OCI-LY7 (cell line): ENCODE measurements at regions not wholly inside any gene's neighbourhood (a gene's known extent, or its start where the extent isn't known, plus 50 kb on each side); places are given as distances from the start of the nearest gene placed in this dataset.

Source experiments
- BruUV-seq: library from RNA; stranded (reverse); fragments of 400-500 nt; replicated peaks from 2 replicates; lab custom pipeline; 2021; lab: Mats Ljungman, UMichigan
- CTCF ChIA-PET: fragments of 300-600 bp; sonication (Branson Sonifier 250); formaldehyde crosslinking; loops from one replicate; lab custom pipeline; 2022; ENCODE audit warnings: antibody characterized with exemption; ENCODE audit not compliant: unreplicated experiment; lab: Charles Lee
- POLR2A ChIA-PET: fragments of 300-600 bp; sonication (Branson Sonifier 250); formaldehyde crosslinking; loops from one replicate; lab custom pipeline; 2022; ENCODE audit warnings: antibody characterized with exemption; lab: Charles Lee
- DNase-seq: peaks from one replicate; pipeline ENCODE4 v3.0.0-alpha.2; 2015; ENCODE audit warnings: low spot score
- H2AFZ ChIP-seq: fragments of 200-600 bp; sonication (generic), shearing (Covaris generic); 2 replicates; pipeline ENCODE4 v1.6.1; 2014; ENCODE audit warnings: mild to moderate bottlenecking, antibody characterized with exemption, low read length, moderate library complexity
- H3K27ac ChIP-seq: fragments of 200-600 bp; sonication (generic); 2 replicates; pipeline ENCODE4 v1.5.1; 2014; ENCODE audit warnings: mixed run types, low read depth, mild to moderate bottlenecking, moderate library complexity, low read length, inconsistent platforms; ENCODE audit not compliant: poor library complexity, severe bottlenecking
- H3K36me3 ChIP-seq: fragments of 200-600 bp; sonication (generic); 2 replicates; pipeline ENCODE4 v1.6.1; 2014; ENCODE audit warnings: mild to moderate bottlenecking, antibody characterized with exemption, low read length, moderate library complexity, mixed read lengths; ENCODE audit not compliant: insufficient read depth
- H3K4me1 ChIP-seq: fragments of 200-600 bp; sonication (generic); 2 replicates; pipeline ENCODE4 v1.5.1; 2014; ENCODE audit warnings: mild to moderate bottlenecking, low read length; ENCODE audit not compliant: insufficient read depth, poor library complexity, severe bottlenecking
- H3K4me2 ChIP-seq: fragments of 200-600 bp; sonication (generic); 2 replicates; pipeline ENCODE4 v1.6.1; 2014; ENCODE audit warnings: mild to moderate bottlenecking, low read length
- H3K4me3 ChIP-seq: fragments of 200-600 bp; sonication (generic); 2 replicates; pipeline ENCODE4 v1.5.1; 2014; ENCODE audit warnings: mild to moderate bottlenecking, low read depth, low read length; ENCODE audit not compliant: poor library complexity, severe bottlenecking
- H3K79me2 ChIP-seq: fragments of 200-600 bp; sonication (generic); 2 replicates; pipeline ENCODE4 v1.6.1; 2016; ENCODE audit warnings: low read depth, mild to moderate bottlenecking, low read length, moderate library complexity, mixed read lengths; ENCODE audit not compliant: insufficient read depth
- H3K9me2 ChIP-seq: fragments of 200-600 bp; sonication (generic); 2 replicates; pipeline ENCODE4 v1.6.1; 2016; ENCODE audit warnings: mild to moderate bottlenecking, low read length, mixed read lengths; ENCODE audit not compliant: insufficient read depth
- H3K9me3 ChIP-seq: fragments of 200-600 bp; sonication (generic); 2 replicates; pipeline ENCODE4 v1.6.1; 2014; ENCODE audit warnings: mild to moderate bottlenecking, mixed run types, low read length, mixed read lengths
- H4K20me1 ChIP-seq: fragments of 200-600 bp; sonication (generic); 2 replicates; pipeline ENCODE4 v1.6.1; 2014; ENCODE audit warnings: mild to moderate bottlenecking, antibody characterized with exemption, low read length, moderate library complexity, mixed read lengths; ENCODE audit not compliant: insufficient read depth
- EZH2phosphoT487 ChIP-seq: fragments of 200-600 bp; sonication (generic); IDR thresholded peaks from 2 replicates; pipeline ENCODE4 v1.6.1; 2018; ENCODE audit warnings: low read depth, borderline replicate concordance, mild to moderate bottlenecking, mixed run types, antibody characterized with exemption, low read length, moderate library complexity, mixed read lengths
- intact Hi-C: fragments of 100-400 bp; cut with micrococcal nuclease; formaldehyde crosslinking; loops from one replicate; pipeline ENCODE4 v1.10.0; 2022; ENCODE audit not compliant: unreplicated experiment
- TF ChIP-seq, protein P1 (sequence below): fragments of 200-600 bp; sonication (generic); conservative IDR thresholded peaks from 2 replicates; pipeline ENCODE4 v1.5.1; 2014; ENCODE audit warnings: mild to moderate bottlenecking, antibody characterized with exemption, low read length, moderate library complexity, mixed read lengths

DNA sequence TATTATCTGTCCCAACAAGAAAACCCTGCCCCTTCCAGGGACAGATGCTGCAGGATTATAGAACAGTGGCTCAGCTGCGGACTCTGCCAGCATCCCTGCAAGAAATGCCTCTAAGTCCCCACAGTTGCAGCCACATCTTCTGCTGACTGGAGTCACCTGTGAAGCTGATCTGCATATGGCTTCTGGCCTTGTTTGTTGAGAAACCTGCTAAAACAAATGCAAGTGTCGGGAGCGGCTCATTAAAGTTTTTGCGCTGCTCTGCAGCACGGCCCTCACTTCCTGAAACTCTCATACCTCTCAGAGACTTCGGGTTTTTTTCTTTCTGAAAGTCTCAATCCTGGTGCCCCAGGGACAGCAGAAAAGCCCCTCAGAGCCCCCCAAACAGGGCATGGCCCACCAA, 725.0 kb downstream of the UQCRFS1 start:
- no TSS peak for BruUV-seq
- H3K27ac ChIP-seq, result no peak overlapping the region
- H3K4me2 ChIP-seq, result no peak overlapping the region
- ChIA-PET POLR2A (no interaction called here), CTCF (no interaction called here)
- no peak overlapping the region for H3K4me3 ChIP-seq
- no peaks in the 10 kb centered on the region for H3K9me3 ChIP-seq
- no peaks in the 10 kb centered on the region for H3K9me2 ChIP-seq
- H3K4me1 ChIP-seq, result no peaks in the 10 kb centered on the region
- no peaks in the 10 kb centered on the region for H3K79me2 ChIP-seq
- TF ChIP-seq EZH2phosphoT487, result no peak
- TF ChIP-seq, protein P1, sequence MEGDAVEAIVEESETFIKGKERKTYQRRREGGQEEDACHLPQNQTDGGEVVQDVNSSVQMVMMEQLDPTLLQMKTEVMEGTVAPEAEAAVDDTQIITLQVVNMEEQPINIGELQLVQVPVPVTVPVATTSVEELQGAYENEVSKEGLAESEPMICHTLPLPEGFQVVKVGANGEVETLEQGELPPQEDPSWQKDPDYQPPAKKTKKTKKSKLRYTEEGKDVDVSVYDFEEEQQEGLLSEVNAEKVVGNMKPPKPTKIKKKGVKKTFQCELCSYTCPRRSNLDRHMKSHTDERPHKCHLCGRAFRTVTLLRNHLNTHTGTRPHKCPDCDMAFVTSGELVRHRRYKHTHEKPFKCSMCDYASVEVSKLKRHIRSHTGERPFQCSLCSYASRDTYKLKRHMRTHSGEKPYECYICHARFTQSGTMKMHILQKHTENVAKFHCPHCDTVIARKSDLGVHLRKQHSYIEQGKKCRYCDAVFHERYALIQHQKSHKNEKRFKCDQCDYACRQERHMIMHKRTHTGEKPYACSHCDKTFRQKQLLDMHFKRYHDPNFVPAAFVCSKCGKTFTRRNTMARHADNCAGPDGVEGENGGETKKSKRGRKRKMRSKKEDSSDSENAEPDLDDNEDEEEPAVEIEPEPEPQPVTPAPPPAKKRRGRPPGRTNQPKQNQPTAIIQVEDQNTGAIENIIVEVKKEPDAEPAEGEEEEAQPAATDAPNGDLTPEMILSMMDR, result no peak
- no peaks in the 10 kb centered on the region for H4K20me1 ChIP-seq
- H3K36me3 ChIP-seq, result no peaks in the 10 kb centered on the region
- intact Hi-C loops, result no loop called here
- no peak overlapping the region for H2AFZ ChIP-seq
- no peak for DNase-seq

DNA sequence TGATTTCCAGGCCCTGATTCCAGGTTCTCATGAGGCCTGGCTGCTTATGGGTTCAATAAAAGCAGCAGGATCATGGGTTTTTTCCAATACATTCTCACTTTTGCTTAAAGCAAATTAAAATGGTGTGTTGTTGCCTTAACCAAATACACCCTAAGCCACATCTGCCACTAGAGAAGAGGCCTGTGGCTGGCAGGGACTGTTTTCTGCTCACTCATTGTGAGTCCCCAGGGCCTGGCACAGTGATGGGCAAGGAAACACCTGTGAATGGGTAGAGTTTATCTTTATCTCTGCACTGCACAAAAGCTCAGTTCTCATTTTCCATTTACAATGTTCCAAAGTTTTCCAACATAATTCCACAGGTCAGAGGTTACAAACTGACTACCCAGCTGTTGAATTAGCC, 726.0 kb downstream of the UQCRFS1 start:
- no TSS peak for BruUV-seq
- Histone ChIP-seq H3K9me3 (no peaks in the 10 kb centered on the region), H3K9me2 (no peaks in the 10 kb centered on the region), H4K20me1 (no peaks in the 10 kb centered on the region), H3K4me2 (no peak overlapping the region), H3K4me1 (no peaks in the 10 kb centered on the region), H3K27ac (no peak overlapping the region), H2AFZ (no peak overlapping the region), H3K36me3 (no peaks in the 10 kb centered on the region), H3K4me3 (no peak overlapping the region), H3K79me2 (no peaks in the 10 kb centered on the region)
- TF ChIP-seq, protein P1, result no peak
- TF ChIP-seq EZH2phosphoT487, result no peak
- no peak for DNase-seq
- ChIA-PET POLR2A (interaction anchor here (0.7 to 1.1 kb wide), 3 partner anchors 18 to 902 kb away, joined by 3 to 4 read pairs (median 4); no protein-coding TSS in a partner anchor), CTCF (interaction anchor here (0.6 kb wide), 1 partner anchor 159 kb away, joined by 3 read pairs; no protein-coding TSS in a partner anchor)
- intact Hi-C loops, result no loop called here

DNA sequence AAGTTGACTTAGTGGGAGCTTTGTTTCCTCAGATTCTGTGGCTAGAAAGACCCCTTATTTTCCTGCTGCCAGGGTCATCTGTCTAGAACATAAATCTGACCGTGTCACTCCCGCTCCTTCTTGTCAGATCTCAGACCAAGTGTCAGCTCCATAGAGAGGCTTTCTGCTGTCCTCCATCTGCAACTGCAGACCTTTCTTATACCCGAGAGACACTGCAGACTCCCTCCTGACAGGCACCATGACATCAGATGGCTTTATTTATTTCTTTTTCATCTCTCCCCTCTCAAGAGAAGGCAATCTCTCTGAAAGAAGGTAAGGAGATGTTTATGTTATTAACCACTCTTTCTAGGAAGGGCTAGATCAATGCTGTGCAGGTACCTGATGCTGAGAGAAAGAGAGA, 726.5 kb downstream of the UQCRFS1 start:
- no TSS peak for BruUV-seq
- no peak overlapping the region for H3K4me2 ChIP-seq

More for the DNA sequence above, 726.5 kb downstream of the UQCRFS1 start:
- CTCF ChIA-PET, result interaction anchor here (0.6 kb wide), 1 partner anchor 160 kb away, joined by 3 read pairs; no protein-coding TSS in a partner anchor
- no peak overlapping the region for H3K4me3 ChIP-seq
- H3K9me3 ChIP-seq, result no peaks in the 10 kb centered on the region
- intact Hi-C loops, result no loop called here
- TF ChIP-seq, protein P1, result no peak
- TF ChIP-seq EZH2phosphoT487, result no peak
- H2AFZ ChIP-seq, result no peak overlapping the region
- no peaks in the 10 kb centered on the region for H3K36me3 ChIP-seq
- POLR2A ChIA-PET, result interaction anchor here (0.7 to 1.1 kb wide), 3 partner anchors 17 to 902 kb away, joined by 3 to 4 read pairs (median 4); no protein-coding TSS in a partner anchor
- DNase-seq, result no peak
- no peak overlapping the region for H3K27ac ChIP-seq
- H3K9me2 ChIP-seq, result no peaks in the 10 kb centered on the region
- H4K20me1 ChIP-seq, result no peaks in the 10 kb centered on the region
- peaks cover 2% of the 10 kb centered on the region for H3K4me1 ChIP-seq
- H3K79me2 ChIP-seq, result no peaks in the 10 kb centered on the region
